ENCODE measurements at regions not wholly inside any gene's neighbourhood (a gene's known extent, or its start where the extent isn't known, plus 50 kb on each side); places are given as distances from the start of the nearest gene placed in this dataset.

DNA sequence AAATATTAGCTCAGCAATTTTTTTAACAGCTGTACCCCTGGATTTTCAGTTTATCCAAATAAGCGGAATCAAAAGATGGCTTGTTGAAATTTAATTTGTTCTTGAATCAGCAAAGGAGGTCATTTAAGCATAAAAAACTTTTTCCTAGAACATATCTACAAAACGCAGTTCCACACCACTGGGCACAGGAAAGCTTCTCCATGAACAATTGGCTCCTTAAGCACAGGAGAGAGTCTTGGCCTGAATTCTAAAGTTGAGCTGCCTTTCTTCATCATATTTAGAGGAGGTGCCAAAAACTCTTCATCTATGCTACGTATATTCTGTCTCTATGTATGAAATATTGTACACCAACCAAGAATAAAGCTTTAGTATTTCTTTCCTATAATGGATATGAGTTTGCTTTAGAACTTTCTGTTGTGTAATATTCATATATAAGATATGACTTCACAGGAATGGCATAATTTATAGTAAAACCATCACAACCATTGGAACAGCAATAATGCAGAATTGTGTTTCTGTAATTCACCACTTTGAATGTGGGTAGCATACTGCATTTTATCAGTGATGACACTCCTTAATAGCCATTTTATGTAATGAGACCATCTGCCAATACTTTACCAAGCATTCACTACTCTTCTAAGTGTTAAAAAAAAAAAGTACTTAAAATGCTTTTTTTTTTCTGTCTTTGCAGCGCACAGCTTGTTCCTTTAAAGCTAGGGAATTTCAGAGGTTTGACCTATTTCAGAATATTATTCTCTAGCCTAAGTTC is 263.7 kb downstream of the SLITRK6 start:
- Histone ChIP-seq H3K27me3 (no peaks in the 10 kb centered on the region), H3K36me3 (no peaks in the 10 kb centered on the region), H3K9ac (ENCODE audit: low read depth in 2 of 2, low read length in 2 of 2) (no peak overlapping the region), H3K9me3 (no peaks in the 10 kb centered on the region), H3K4me3 (no peak overlapping the region), H3K4me1 (no peaks in the 10 kb centered on the region), H3K27ac (no peak overlapping the region)
- TF ChIP-seq, protein P1, sequence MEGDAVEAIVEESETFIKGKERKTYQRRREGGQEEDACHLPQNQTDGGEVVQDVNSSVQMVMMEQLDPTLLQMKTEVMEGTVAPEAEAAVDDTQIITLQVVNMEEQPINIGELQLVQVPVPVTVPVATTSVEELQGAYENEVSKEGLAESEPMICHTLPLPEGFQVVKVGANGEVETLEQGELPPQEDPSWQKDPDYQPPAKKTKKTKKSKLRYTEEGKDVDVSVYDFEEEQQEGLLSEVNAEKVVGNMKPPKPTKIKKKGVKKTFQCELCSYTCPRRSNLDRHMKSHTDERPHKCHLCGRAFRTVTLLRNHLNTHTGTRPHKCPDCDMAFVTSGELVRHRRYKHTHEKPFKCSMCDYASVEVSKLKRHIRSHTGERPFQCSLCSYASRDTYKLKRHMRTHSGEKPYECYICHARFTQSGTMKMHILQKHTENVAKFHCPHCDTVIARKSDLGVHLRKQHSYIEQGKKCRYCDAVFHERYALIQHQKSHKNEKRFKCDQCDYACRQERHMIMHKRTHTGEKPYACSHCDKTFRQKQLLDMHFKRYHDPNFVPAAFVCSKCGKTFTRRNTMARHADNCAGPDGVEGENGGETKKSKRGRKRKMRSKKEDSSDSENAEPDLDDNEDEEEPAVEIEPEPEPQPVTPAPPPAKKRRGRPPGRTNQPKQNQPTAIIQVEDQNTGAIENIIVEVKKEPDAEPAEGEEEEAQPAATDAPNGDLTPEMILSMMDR (IDR thresholded peaks at IDR 0.05): no peak
- intact Hi-C loops (cut with DNase I): no loop called here
- no peak for DNase-seq

DNA sequence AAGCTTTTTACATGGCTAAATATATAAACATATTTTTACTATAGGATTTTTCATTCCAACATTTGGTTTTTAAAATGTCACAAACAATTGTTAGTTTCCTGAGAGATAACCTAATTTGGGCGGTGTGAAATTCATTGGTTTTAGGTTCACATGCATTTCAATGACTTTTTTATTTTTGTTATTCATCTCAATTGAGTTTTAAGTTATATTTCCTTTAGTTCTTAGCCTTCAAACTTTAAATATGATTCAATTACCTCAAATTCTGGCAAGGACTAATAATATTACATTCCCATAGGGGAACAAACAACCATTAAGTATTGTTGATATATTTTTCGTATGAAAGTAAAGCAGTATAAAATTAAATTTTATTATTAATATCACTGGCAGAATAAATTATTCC is 265.3 kb downstream of the SLITRK6 start:
- Histone ChIP-seq H3K9me3 (no peaks in the 10 kb centered on the region), H3K27ac (no peak overlapping the region), H3K4me3 (no peak overlapping the region), H3K36me3 (no peaks in the 10 kb centered on the region), H3K27me3 (no peaks in the 10 kb centered on the region), H3K4me1 (no peaks in the 10 kb centered on the region), H3K9ac (ENCODE audit: low read depth in 2 of 2, low read length in 2 of 2) (no peak overlapping the region)
- intact Hi-C loops (cut with DNase I): no loop called here
- DNase-seq: no peak
- TF ChIP-seq, protein P1 (IDR thresholded peaks at IDR 0.05): no peak

DNA sequence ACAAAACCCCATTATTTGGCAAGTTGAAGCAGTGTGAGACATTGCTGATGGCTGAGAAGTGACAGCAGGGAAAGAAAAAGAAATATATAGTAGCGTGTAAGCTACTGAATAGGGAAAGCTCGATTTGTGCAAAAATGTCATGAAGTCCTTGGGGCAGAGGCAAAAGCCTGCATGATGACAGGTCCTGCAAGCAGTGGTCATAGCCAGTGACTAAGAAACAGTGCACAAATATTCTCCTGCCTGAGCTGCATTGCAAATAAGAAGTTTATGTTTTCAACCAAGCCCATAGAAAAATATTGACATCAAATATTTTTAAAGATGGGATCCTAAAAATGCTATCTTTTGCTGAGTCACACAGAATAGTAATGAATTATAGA is 270.0 kb downstream of the SLITRK6 start:
- no peaks in the 10 kb centered on the region for H3K27me3 ChIP-seq
- H3K9me3 ChIP-seq: no peaks in the 10 kb centered on the region
- H3K4me3 ChIP-seq: no peak overlapping the region
- intact Hi-C loops (cut with DNase I): no loop called here
- DNase-seq: no peak
- no peak overlapping the region for H3K9ac ChIP-seq (ENCODE audit: low read depth in 2 of 2, low read length in 2 of 2)
- no peak overlapping the region for H3K27ac ChIP-seq
- H3K36me3 ChIP-seq: no peaks in the 10 kb centered on the region
- TF ChIP-seq, protein P1 (IDR thresholded peaks at IDR 0.05): no peak
- H3K4me1 ChIP-seq: no peaks in the 10 kb centered on the region

DNA sequence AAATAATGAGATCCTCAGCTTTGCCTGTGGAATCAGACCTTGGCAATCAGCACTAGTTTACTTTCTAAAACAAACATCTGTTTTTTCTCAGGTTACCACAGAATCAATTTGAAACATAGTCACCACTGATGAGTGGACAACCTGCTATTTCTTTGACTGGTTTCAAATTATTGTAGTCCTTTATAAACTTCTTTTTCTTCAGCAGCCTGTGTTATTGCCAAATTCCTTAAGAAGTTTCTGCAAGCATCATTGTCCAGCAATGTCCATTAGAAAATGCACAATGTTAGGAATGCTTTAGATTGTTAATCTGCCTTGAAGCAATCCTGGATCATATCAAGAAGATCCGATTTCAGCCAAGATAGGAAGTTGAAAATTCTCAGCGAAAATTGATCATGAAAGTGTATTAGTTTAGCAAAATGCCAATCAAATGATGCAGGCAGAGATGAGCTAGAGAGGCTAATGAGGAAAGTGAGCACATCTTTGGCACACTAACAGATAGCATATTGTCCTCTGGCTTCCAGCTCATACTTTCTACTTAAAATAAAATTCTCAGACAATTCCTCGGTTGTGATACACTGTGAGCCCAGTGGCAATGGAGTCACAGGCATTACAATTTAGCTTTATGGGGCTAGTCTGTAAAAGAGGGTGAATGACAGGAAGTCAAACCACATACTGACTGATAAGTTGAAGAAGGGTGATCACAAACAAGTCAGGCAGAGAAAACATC is 270.6 kb downstream of the SLITRK6 start:
- Histone ChIP-seq H3K9me3 (no peaks in the 10 kb centered on the region), H3K27me3 (no peaks in the 10 kb centered on the region), H3K27ac (no peak overlapping the region), H3K36me3 (no peaks in the 10 kb centered on the region), H3K4me1 (no peaks in the 10 kb centered on the region), H3K9ac (ENCODE audit: low read depth in 2 of 2, low read length in 2 of 2) (no peak overlapping the region), H3K4me3 (no peak overlapping the region)
- intact Hi-C loops (cut with DNase I): no loop called here
- TF ChIP-seq, protein P1 (IDR thresholded peaks at IDR 0.05): no peak
- DNase-seq: no peak

DNA sequence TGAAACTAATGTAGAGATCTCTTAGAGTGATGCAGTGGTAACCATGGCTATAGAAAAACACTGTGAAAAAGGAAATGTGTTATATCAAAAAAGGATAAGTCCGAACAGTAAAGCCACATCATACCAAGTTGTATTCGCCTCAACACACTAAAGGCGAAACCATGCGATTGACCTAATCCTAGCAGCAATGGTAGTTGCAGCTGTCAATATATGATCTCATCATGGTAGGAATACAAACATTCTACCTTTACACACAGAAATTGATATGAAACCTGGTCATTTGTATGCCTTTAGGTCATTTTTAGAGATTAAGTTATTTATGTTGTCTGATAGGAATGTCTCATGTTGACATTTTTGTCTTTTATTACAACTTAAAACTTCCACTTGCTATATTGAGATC is 271.9 kb downstream of the SLITRK6 start:
- intact Hi-C loops (cut with DNase I): no loop called here
- Histone ChIP-seq H3K27ac (no peak overlapping the region), H3K9ac (ENCODE audit: low read depth in 2 of 2, low read length in 2 of 2) (no peak overlapping the region), H3K4me1 (no peaks in the 10 kb centered on the region), H3K9me3 (no peaks in the 10 kb centered on the region), H3K4me3 (no peak overlapping the region), H3K36me3 (no peaks in the 10 kb centered on the region), H3K27me3 (no peaks in the 10 kb centered on the region)
- TF ChIP-seq, protein P1 (IDR thresholded peaks at IDR 0.05): no peak
- DNase-seq: no peak
